ENCODE measurements at regions not wholly inside any gene's neighbourhood (a gene's known extent, or its start where the extent isn't known, plus 50 kb on each side); places are given as distances from the start of the nearest gene placed in this dataset.

GRCh38 chr14:54173802-54174201 lies 217.2 kb upstream of the BMP4 start:
- Mint-ChIP-seq H3K4me1 (no peaks in the 10 kb centered on the region), H3K4me3 (no peak overlapping the region), H3K9me3 (no peaks in the 10 kb centered on the region), H3K27ac (no peak overlapping the region), H3K36me3 (ENCODE audit: low read depth) (no peaks in the 10 kb centered on the region), H3K27me3 (peaks cover 8% of the 10 kb centered on the region)
- ATAC-seq (ENCODE audit: low read depth) = no peak
- ChIA-PET CTCF (interaction anchor here (1.3 to 3.8 kb wide), 5 partner anchors 14 to 742 kb away, joined by 4 to 21 read pairs (median 17); no protein-coding TSS in a partner anchor), POLR2A (no interaction called here)
- TF ChIP-seq CTCF (IDR thresholded peaks at IDR 0.05) = no peak
- intact Hi-C loops (cut with micrococcal nuclease) = no loop called here
- no peak for DNase-seq

- POLR2A ChIA-PET = interaction anchor here (1.4 kb wide), 1 partner anchor 636 kb away, joined by 3 read pairs; no protein-coding TSS in a partner anchor
- intact Hi-C loops (cut with micrococcal nuclease) = no loop called here
- no peak overlapping the region for H3K4me3 Mint-ChIP-seq
Measured at GRCh38 chr14:54174457-54174856, 217.8 kb upstream of the BMP4 start.

GRCh38 chr14:54175298-54175942 lies 218.8 kb upstream of the BMP4 start:
- no peak overlapping the region for H3K4me3 Mint-ChIP-seq
- intact Hi-C loops (cut with micrococcal nuclease) = loop anchor here (1.0 kb wide), 6 partner anchors 173 to 879 kb away; no protein-coding TSS in a partner anchor

More at GRCh38 chr14:54174457-54174856, 217.8 kb upstream of the BMP4 start:
- Mint-ChIP-seq H3K27me3 (peaks cover 11% of the 10 kb centered on the region), H3K27ac (no peak overlapping the region), H3K4me1 (no peaks in the 10 kb centered on the region), H3K9me3 (no peaks in the 10 kb centered on the region), H3K36me3 (ENCODE audit: low read depth) (no peaks in the 10 kb centered on the region)
- TF ChIP-seq CTCF (IDR thresholded peaks at IDR 0.05) = no peak
- DNase-seq = no peak
- no peak for ATAC-seq (ENCODE audit: low read depth)
- CTCF ChIA-PET = interaction anchor here (1.1 to 3.8 kb wide), 9 partner anchors 13 to 743 kb away, joined by 3 to 21 read pairs (median 7); no protein-coding TSS in a partner anchor

GRCh38 chr14:54177019-54177418 lies 219.8 kb upstream of the CDKN3 start:
- ChIA-PET POLR2A (no interaction called here), CTCF (interaction anchor here (0.5 to 1.9 kb wide), 6 partner anchors 9 to 1352 kb away, joined by 3 to 7 read pairs (median 3); no protein-coding TSS in a partner anchor)
- DNase-seq (no peak), ATAC-seq (ENCODE audit: low read depth) (no peak)
- Mint-ChIP-seq H3K4me1 (no peaks in the 10 kb centered on the region), H3K36me3 (ENCODE audit: low read depth) (no peaks in the 10 kb centered on the region), H3K4me3 (no peak overlapping the region), H3K27ac (no peak overlapping the region), H3K9me3 (no peaks in the 10 kb centered on the region), H3K27me3 (peaks cover 9% of the 10 kb centered on the region)
- intact Hi-C loops (cut with micrococcal nuclease) = no loop called here
- TF ChIP-seq CTCF (IDR thresholded peaks at IDR 0.05) = no peak

More at GRCh38 chr14:54175298-54175942, 218.8 kb upstream of the BMP4 start:
- CTCF ChIA-PET = interaction anchor here (0.6 to 3.8 kb wide), 13 partner anchors 9 to 744 kb away, joined by 3 to 21 read pairs (median 6); no protein-coding TSS in a partner anchor
- Mint-ChIP-seq H3K27ac (no peak overlapping the region), H3K9me3 (no peaks in the 10 kb centered on the region), H3K4me1 (no peaks in the 10 kb centered on the region), H3K36me3 (ENCODE audit: low read depth) (no peaks in the 10 kb centered on the region), H3K27me3 (peaks cover 10% of the 10 kb centered on the region)
- peak; percentile 66 for TF ChIP-seq CTCF (IDR thresholded peaks at IDR 0.05)
- POLR2A ChIA-PET = interaction anchor here (1.4 kb wide), 1 partner anchor 637 kb away, joined by 3 read pairs; no protein-coding TSS in a partner anchor
- no peak for ATAC-seq (ENCODE audit: low read depth)
- no peak for DNase-seq
